Liver (tissue), 3 donors: ENCODE measurements at regions not wholly inside any gene's neighbourhood (a gene's known extent, or its start where the extent isn't known, plus 50 kb on each side); places are given as distances from the start of the nearest gene placed in this dataset.

Experiments used
- CTCF ChIP-seq: fragments of 150-350 bp; IDR thresholded peaks from 2 replicates; pipeline ENCODE4 v1.5.1; 2017; ENCODE audit warnings: improper control_type of control experiment, low read depth, low read length; ENCODE audit not compliant: missing input control
- EGR1 ChIP-seq, 2 donors: IDR thresholded peaks; 2 replicates each; pipeline ENCODE4 v1.6.1; 2016 to 2018; ENCODE audit warnings: antibody characterized with exemption in 2 of 2, low read depth in 2 of 2
- GABPA ChIP-seq, 2 donors: IDR thresholded peaks in 1 of 2; conservative IDR thresholded peaks in 1 of 2; 2 replicates each; pipeline ENCODE4 v1.6.1; 2016; ENCODE audit warnings: antibody characterized with exemption in 2 of 2, mild to moderate bottlenecking in 1 of 2, moderate library complexity in 1 of 2
- HNF4G ChIP-seq: IDR thresholded peaks from 2 replicates; pipeline ENCODE4 v1.6.1; 2016; ENCODE audit warnings: antibody characterized with exemption
- MAX ChIP-seq: IDR thresholded peaks from 2 replicates; pipeline ENCODE4 v1.6.1; 2016; ENCODE audit warnings: antibody characterized with exemption
- RAD21 ChIP-seq, 2 donors: IDR thresholded peaks; 2 replicates each; pipeline ENCODE4 v1.6.1; 2016; ENCODE audit warnings: antibody characterized with exemption in 2 of 2, mild to moderate bottlenecking in 2 of 2
- RXRA ChIP-seq, 2 donors: IDR thresholded peaks; 2 replicates each; pipeline ENCODE4 v1.6.1; 2017 to 2018; ENCODE audit warnings: antibody characterized with exemption in 2 of 2, mild to moderate bottlenecking in 1 of 2
- SP1 ChIP-seq: IDR thresholded peaks from 2 replicates; pipeline ENCODE4 v1.6.1; 2018; ENCODE audit warnings: antibody characterized with exemption, mild to moderate bottlenecking
- TAF1 ChIP-seq: conservative IDR thresholded peaks from 2 replicates; pipeline ENCODE4 v1.6.1; 2016; ENCODE audit warnings: antibody characterized with exemption, mild to moderate bottlenecking
- YY1 ChIP-seq: IDR thresholded peaks from 2 replicates; pipeline ENCODE4 v1.6.1; 2016; ENCODE audit warnings: antibody characterized with exemption, mild to moderate bottlenecking
- donor health status: healthy.
- donor health status: healthy.

- TF ChIP-seq CTCF (no peak), MAX (no peak), HNF4G (no peak), RXRA (IDR thresholded peaks at IDR 0.05) (no peak), TAF1 (no peak), EGR1 (IDR thresholded peaks at IDR 0.05; ENCODE audit: low read depth in 2 of 2) (no peak), GABPA (IDR thresholded peaks at IDR 0.05 in 1 of 2, conservative IDR thresholded peaks at IDR 0.05 in 1 of 2) (no peak), SP1 (no peak), YY1 (no peak), RAD21 (IDR thresholded peaks at IDR 0.05) (no peak)
Observed at GRCh38 chr19:28010656-28011055, 1202.3 kb downstream of the UQCRFS1 start.
